GM18858 (cell line): ENCODE measurements at regions not wholly inside any gene's neighbourhood (a gene's known extent, or its start where the extent isn't known, plus 50 kb on each side); places are given as distances from the start of the nearest gene placed in this dataset.

ENCODE experiments used
- ATAC-seq: cut with Tn5 transposase; IDR thresholded peaks from one replicate; pipeline ENCODE4 v1.9.1; 2021; ENCODE audit not compliant: unreplicated experiment

DNA sequence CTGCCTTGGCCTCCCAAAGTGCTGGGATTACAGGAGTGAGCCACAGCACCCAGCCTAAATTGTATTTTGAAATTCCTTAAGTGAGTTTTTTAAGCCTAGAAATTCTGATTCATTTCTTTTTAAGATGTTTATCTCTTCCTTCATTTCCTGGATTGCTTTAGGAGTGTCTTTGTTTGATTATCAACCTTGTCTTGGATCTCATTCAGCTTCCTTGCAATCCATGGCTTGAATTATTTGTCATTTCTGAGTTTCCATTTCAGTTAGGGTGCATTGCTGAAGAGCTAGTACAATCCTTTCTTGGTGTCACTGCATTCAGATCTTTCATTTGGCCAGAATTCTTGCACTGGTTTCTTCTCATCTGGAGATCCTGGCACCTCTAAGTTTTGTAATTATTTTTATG is 606.4 kb upstream of the ZNF804A start:
- no peak for ATAC-seq

DNA sequence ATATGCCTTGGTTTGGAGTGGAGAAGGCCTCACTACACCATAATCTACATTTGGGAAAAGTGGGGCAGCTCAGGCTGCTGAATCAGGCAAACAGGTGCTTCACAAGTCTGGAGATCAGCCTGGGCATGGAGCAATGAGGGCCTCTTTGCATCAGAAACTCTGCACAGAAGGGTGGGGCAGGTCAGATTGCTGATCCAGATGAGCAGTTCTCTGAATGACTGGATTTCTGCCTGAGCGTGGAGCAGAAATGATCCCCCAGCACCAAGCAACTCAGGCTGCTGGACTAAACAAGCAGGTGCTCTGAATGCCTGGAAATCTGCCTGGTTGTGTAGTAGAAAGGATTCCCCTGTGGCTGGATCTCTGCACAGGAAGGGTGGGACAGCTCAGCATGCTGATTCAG is 605.3 kb upstream of the ZNF804A start:
- ATAC-seq = peak; percentile 60

GRCh38 chr2:183995632-183996031 is 602.7 kb upstream of the ZNF804A start:
- no peak for ATAC-seq

GRCh38 chr2:183996825-183997793 is 601.2 kb upstream of the ZNF804A start:
- no peak for ATAC-seq

- peak; percentile 94 for ATAC-seq
Measured at GRCh38 chr2:183998041-183998796, 600.1 kb upstream of the ZNF804A start.

- peak; percentile 13 for ATAC-seq
Measured at GRCh38 chr2:183998797-183999190, 599.5 kb upstream of the ZNF804A start.

DNA sequence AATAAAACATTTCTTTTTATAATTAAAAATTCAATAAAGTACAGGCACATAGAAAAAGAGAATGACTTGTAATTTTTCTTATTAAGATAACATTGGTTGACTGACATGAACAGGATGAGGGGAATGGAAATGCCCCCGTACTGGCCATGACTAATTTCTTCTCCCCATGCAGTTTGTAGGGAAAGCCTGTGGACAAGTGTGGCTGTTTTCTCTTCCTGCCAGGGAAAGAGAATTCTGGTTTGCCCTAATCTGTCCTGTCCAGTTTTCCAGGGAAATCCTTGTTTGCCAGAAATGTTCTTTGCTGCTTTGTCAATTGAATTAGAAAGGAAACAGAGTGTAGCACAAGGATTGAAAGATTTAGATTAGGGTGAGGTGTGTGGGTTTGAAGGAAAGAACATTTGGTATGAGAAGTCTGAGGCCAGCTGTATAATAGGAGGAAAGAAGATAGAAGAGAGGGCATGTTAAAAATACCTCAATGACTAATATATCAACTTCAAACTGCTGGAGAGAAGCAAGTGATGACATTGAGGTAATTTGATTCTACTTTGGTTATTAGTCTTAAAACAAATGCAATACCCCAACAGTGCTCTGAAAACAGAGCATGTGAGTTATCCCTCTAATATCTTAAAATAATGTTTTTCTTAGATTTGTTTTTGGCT is 593.9 kb upstream of the ZNF804A start:
- ATAC-seq = peak; percentile 96

- ATAC-seq = peak; percentile 40
Measured at GRCh38 chr2:184004948-184005672, 593.2 kb upstream of the ZNF804A start.

GRCh38 chr2:184006998-184007397 is 591.3 kb upstream of the ZNF804A start:
- ATAC-seq = no peak

DNA sequence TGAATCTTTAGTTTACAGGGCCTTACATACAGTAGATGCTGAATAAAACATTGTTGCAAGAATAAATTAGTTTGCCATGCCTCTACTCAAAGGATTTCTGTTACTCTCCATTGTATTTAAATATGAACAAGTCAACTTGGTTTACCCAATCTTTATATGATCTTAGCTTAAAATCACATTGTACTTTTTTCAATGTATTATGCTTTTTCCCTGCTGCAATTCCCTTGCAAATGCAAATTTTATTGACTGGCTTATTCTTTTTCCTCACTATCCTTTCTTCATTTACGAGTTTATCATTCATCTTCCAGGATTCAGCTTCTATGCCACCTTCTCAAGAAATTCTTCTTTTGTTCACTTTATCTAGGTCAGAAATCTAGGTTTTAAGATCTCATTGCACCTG is 571.4 kb upstream of the ZNF804A start:
- no peak for ATAC-seq

DNA sequence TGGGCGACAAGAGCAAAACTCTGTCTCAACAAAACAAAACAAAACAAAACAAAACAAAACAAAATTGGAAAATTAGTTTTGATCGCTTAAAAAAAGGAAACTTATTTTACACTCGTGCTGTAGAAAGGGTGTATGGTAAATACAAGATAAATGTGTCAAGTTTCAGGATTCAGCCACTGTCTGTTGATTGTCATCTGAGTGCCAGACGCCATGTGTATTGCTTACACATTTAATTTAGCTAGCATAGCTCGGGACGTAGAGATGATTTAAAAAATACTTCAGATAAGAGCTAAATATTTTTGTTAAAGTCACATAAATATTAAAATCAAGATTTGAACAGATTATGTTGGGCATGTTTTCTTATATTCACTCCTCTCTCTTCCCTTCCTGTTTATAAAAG is 568.1 kb upstream of the ZNF804A start:
- no peak for ATAC-seq

GRCh38 chr2:184030989-184031388 is 567.3 kb upstream of the ZNF804A start:
- ATAC-seq = no peak

GRCh38 chr2:184031402-184032147 is 566.8 kb upstream of the ZNF804A start:
- peak; percentile 69 for ATAC-seq

DNA sequence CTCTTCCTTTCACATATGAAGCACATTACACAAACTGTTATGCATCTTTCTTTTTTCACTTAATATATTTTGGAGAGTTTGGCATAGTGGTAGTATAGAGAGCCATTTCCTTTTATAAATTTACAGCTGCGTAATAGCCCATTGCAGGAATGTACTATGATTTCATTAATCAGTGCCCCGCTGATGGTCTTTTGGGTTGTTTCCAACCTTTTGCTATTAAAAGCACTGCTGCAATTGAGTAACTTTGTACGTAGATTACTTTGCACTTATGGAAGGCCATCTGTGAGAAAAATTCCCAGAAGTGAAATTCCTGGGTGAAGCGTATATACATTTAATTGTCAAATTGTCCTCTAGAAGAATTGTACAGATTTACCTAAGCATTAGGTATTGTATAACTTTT is 565.3 kb upstream of the ZNF804A start:
- no peak for ATAC-seq

DNA sequence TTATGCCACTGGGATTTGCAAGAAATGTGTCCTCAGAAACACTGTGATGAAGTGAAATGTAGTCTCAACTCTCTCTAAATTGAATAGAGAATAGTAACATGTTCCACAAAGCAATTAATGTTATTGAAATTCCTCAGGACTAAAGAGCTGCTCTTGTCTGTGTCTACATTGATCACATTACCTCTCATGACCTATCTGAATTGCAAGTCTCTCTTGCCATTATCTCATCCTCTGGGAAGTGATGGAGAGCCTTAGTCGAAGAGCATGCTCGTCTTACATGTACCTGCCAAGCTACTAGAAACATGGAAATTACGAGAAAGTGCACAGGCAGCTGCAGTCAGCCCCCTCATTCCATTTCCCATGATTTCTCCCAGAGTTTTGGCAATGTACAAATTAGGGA is 561.1 kb upstream of the ZNF804A start:
- no peak for ATAC-seq

DNA sequence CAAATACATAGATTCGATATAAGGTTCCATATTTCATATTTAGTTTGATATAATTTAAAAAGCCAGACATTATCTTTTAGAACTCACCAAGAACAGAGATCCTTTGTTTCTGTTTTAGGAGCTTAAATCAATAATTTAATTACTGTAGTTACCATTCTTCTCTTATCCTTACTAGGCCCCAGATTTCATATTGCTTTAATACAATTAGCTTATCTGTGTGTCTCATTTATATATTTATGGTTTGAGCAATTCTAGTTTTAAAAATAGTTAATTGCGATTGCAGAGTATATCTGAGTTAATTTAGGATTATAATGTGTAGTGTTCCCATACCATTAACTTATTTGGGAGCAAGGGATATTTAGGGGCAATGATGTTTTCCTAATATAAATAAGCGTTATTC is 558.8 kb upstream of the ZNF804A start:
- ATAC-seq = no peak

DNA sequence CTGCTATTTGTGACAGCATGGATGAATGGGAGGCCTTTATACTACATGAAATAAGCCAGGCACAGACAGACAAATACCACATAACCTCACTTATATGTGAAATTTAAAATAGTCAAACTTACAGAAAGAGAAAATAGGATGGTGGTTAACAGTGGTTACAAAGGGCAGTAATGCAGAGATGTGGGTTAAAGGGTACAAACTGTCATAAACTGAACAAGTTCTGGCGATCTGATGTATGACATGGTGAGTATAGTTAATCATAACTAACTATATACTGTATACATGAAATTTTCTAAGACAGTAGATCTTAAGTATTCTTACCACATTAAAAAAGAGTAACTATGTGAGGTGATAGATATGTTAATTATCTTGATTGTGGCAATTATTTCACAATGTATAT is 558.1 kb upstream of the ZNF804A start:
- ATAC-seq = no peak

DNA sequence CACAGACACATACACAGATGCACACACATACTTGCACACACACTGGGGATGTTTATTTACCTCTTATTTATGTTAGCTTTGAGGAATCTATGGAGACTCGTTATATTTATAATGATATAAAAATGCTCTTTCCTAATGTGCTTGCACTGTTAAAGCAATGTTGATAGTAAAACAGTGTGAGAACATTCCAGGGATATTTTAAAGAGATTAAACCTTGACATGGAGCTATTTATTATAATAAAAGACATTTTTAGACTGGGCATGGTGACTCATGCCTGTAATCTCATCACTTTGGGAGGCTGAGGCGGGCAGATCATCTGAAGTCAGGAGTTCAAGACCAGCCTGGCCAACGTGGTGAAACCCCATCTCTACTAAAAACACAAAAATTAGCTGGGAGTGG is 557.3 kb upstream of the ZNF804A start:
- no peak for ATAC-seq

- ATAC-seq = no peak
Measured at GRCh38 chr2:184041777-184042176, 556.6 kb upstream of the ZNF804A start.

- ATAC-seq = no peak
Measured at GRCh38 chr2:184047536-184047935, 550.8 kb upstream of the ZNF804A start.
